T-helper 2 cell (primary cell): ENCODE measurements at regions not wholly inside any gene's neighbourhood (a gene's known extent, or its start where the extent isn't known, plus 50 kb on each side); places are given as distances from the start of the nearest gene placed in this dataset.
"Not testable (repeated sequence)": the region's sequence is repeated elsewhere in the genome, so short reads cannot be mapped to it uniquely, and the experiment has no call there.

Source experiments
- DNase-seq, 5 experiments: peaks; one replicate each; pipeline versions ENCODE4 v3.0.0 to v3.0.0-alpha.2; 2012 to 2022

- not testable (repeated sequence) for DNase-seq
These were observed 384.7 kb upstream of the DEPDC1 start for GRCh38 chr1:68881330-68882194.

- no peak for DNase-seq
These were observed 392.6 kb upstream of the DEPDC1 start for GRCh38 chr1:68889471-68889870.

GRCh38 chr1:68890736-68891135, 393.9 kb upstream of the DEPDC1 start:
- DNase-seq, result no peak

- no peak for DNase-seq
These were observed 407.6 kb upstream of the DEPDC1 start for GRCh38 chr1:68904477-68904876.

GRCh38 chr1:68906431-68906830, 409.5 kb upstream of the DEPDC1 start:
- DNase-seq, result no peak

- no peak for DNase-seq
These were observed 410.6 kb upstream of the DEPDC1 start for GRCh38 chr1:68907491-68907890.

- no peak for DNase-seq
These were observed 411.4 kb upstream of the DEPDC1 start for GRCh38 chr1:68908316-68908715.

- no peak for DNase-seq
These were observed 419.5 kb upstream of the DEPDC1 start for GRCh38 chr1:68916221-68916902.

GRCh38 chr1:68917456-68917855, 420.6 kb upstream of the DEPDC1 start:
- no peak for DNase-seq

GRCh38 chr1:68918563-68918962, 421.7 kb upstream of the DEPDC1 start:
- no peak for DNase-seq

GRCh38 chr1:68919075-68919474, 422.2 kb upstream of the DEPDC1 start:
- DNase-seq, result no peak

- DNase-seq, result not testable (repeated sequence)
These were observed 426.7 kb upstream of the DEPDC1 start for GRCh38 chr1:68923475-68924088.

GRCh38 chr1:68930101-68930500, 433.2 kb upstream of the DEPDC1 start:
- no peak for DNase-seq

GRCh38 chr1:68936530-68936929, 439.6 kb upstream of the DEPDC1 start:
- no peak for DNase-seq

- DNase-seq, result no peak
These were observed 441.3 kb upstream of the DEPDC1 start for GRCh38 chr1:68938051-68938666.

- no peak for DNase-seq
These were observed 453.2 kb upstream of the DEPDC1 start for GRCh38 chr1:68950036-68950435.

GRCh38 chr1:68953311-68953710, 456.4 kb upstream of the DEPDC1 start:
- DNase-seq, result no peak

GRCh38 chr1:68954841-68955240, 458.0 kb upstream of the DEPDC1 start:
- no peak for DNase-seq

- no peak for DNase-seq
These were observed 458.5 kb upstream of the DEPDC1 start for GRCh38 chr1:68955424-68955823.

GRCh38 chr1:68958958-68959357, 462.1 kb upstream of the DEPDC1 start:
- no peak for DNase-seq

GRCh38 chr1:68959461-68960030, 462.7 kb upstream of the DEPDC1 start:
- no peak for DNase-seq

- no peak for DNase-seq
These were observed 464.3 kb upstream of the DEPDC1 start for GRCh38 chr1:68961143-68961542.

GRCh38 chr1:68963353-68963752, 466.5 kb upstream of the DEPDC1 start:
- DNase-seq, result no peak
